GM19395 (cell line): ENCODE measurements at regions not wholly inside any gene's neighbourhood (a gene's known extent, or its start where the extent isn't known, plus 50 kb on each side); places are given as distances from the start of the nearest gene placed in this dataset.
"Not testable (repeated sequence)": the region's sequence is repeated elsewhere in the genome, so short reads cannot be mapped to it uniquely, and the experiment has no call there.

Source experiments
- ATAC-seq: cut with Tn5 transposase; IDR thresholded peaks from one replicate; pipeline ENCODE4 v1.9.1; 2021; ENCODE audit warnings: mild to moderate bottlenecking, moderate library complexity; ENCODE audit not compliant: unreplicated experiment

- no peak for ATAC-seq
Observed at GRCh38 chr13:104567114-104567513, 1500.9 kb upstream of the SLC10A2 start.

- no peak for ATAC-seq
Observed at GRCh38 chr13:104565888-104566287, 1499.7 kb upstream of the SLC10A2 start.

GRCh38 chr13:104553896-104554295 is 1487.7 kb upstream of the SLC10A2 start:
- no peak for ATAC-seq

- ATAC-seq = no peak
Observed at GRCh38 chr13:104553186-104553585, 1487.0 kb upstream of the SLC10A2 start.

- no peak for ATAC-seq
Observed at GRCh38 chr13:104534847-104535246, 1468.6 kb upstream of the SLC10A2 start.

GRCh38 chr13:104532132-104532531 is 1465.9 kb upstream of the SLC10A2 start:
- no peak for ATAC-seq

- no peak for ATAC-seq
Observed at GRCh38 chr13:104530741-104531140, 1464.5 kb upstream of the SLC10A2 start.

GRCh38 chr13:104526561-104526960 is 1460.3 kb upstream of the SLC10A2 start:
- no peak for ATAC-seq

GRCh38 chr13:104525467-104525866 is 1459.2 kb upstream of the SLC10A2 start:
- ATAC-seq = no peak

- ATAC-seq = no peak
Observed at GRCh38 chr13:104522235-104523072, 1456.2 kb upstream of the SLC10A2 start.

- no peak for ATAC-seq
Observed at GRCh38 chr13:104510422-104510821, 1444.2 kb upstream of the SLC10A2 start.

GRCh38 chr13:104493502-104493901 is 1427.3 kb upstream of the SLC10A2 start:
- ATAC-seq = not testable (repeated sequence)

- ATAC-seq = no peak
Observed at GRCh38 chr13:104491916-104492315, 1425.7 kb upstream of the SLC10A2 start.

- ATAC-seq = no peak
Observed at GRCh38 chr13:104487006-104487405, 1420.8 kb upstream of the SLC10A2 start.

- no peak for ATAC-seq
Observed at GRCh38 chr13:104485571-104485970, 1419.4 kb upstream of the SLC10A2 start.

- ATAC-seq = no peak
Observed at GRCh38 chr13:104483631-104484030, 1417.4 kb upstream of the SLC10A2 start.

- no peak for ATAC-seq
Observed at GRCh38 chr13:104477261-104477660, 1411.0 kb upstream of the SLC10A2 start.

GRCh38 chr13:104473936-104474335 is 1407.7 kb upstream of the SLC10A2 start:
- ATAC-seq = no peak

GRCh38 chr13:104466016-104466415 is 1399.8 kb upstream of the SLC10A2 start:
- ATAC-seq = no peak

GRCh38 chr13:104461049-104461448 is 1394.8 kb upstream of the SLC10A2 start:
- no peak for ATAC-seq

- ATAC-seq = no peak
Observed at GRCh38 chr13:104460554-104460953, 1394.3 kb upstream of the SLC10A2 start.

GRCh38 chr13:104450006-104450405 is 1383.8 kb upstream of the SLC10A2 start:
- no peak for ATAC-seq

GRCh38 chr13:104447348-104447747 is 1381.1 kb upstream of the SLC10A2 start:
- ATAC-seq = no peak
